CD4-positive, alpha-beta T cell (primary cell): ENCODE measurements at regions not wholly inside any gene's neighbourhood (a gene's known extent, or its start where the extent isn't known, plus 50 kb on each side); places are given as distances from the start of the nearest gene placed in this dataset.

Experiments
- ATAC-seq: fragments of 200-7000 bp; cut with Tn5 transposase; one replicate; pipeline ENCODE4 v1.10.0; 2022; ENCODE audit warnings: mild to moderate bottlenecking; ENCODE audit not compliant: poor library complexity
- CTCF ChIA-PET: fragments of 350-600 bp; sonication (Branson Sonifier 250); formaldehyde crosslinking; loops from one replicate; lab custom pipeline; 2021; ENCODE audit warnings: antibody characterized with exemption, inconsistent platforms; lab: Charles Lee
- POLR2A ChIA-PET: fragments of 350-600 bp; sonication (Branson Sonifier 250); formaldehyde crosslinking; loops from one replicate; lab custom pipeline; 2021; ENCODE audit warnings: antibody characterized with exemption, inconsistent platforms; lab: Charles Lee
- DNase-seq, 14 experiments: peaks; one replicate each; pipeline ENCODE4 v3.0.0-alpha.2; 2013 to 2020; ENCODE audit warnings: mixed read lengths in 2 of 14
- H3K27ac ChIP-seq, 2 donors: one replicate each; pipeline versions ENCODE4 v1.5.1 to v1.7.0; 2013; ENCODE audit warnings: low read length in 2 of 2, low read depth in 1 of 2, mild to moderate bottlenecking in 1 of 2
- H3K27me3 ChIP-seq, 2 experiments: 1 replicate in 1 of 2; 2 replicates in 1 of 2; pipeline versions ENCODE4 v1.6.1 to v1.7.0; 2013; ENCODE audit warnings: low read length in 2 of 2, control low read depth in 1 of 2, mild to moderate bottlenecking in 1 of 2, moderate library complexity in 1 of 2; ENCODE audit not compliant: insufficient read depth in 2 of 2, control insufficient read depth in 1 of 2
- H3K36me3 ChIP-seq: one replicate; pipeline ENCODE4 v1.6.1; 2013; ENCODE audit warnings: low read length, control low read depth; ENCODE audit not compliant: insufficient read depth
- H3K4me1 ChIP-seq: one replicate; pipeline ENCODE4 v1.6.1; 2013; ENCODE audit warnings: low read length, control low read depth; ENCODE audit not compliant: insufficient read depth
- H3K4me3 ChIP-seq: one replicate; pipeline ENCODE4 v1.5.1; 2013; ENCODE audit warnings: mild to moderate bottlenecking, low read length, moderate library complexity
- H3K9me3 ChIP-seq, 2 experiments: 1 replicate in 1 of 2; 2 replicates in 1 of 2; pipeline versions ENCODE4 v1.6.1 to v1.7.0; 2013; ENCODE audit warnings: low read length in 2 of 2, mild to moderate bottlenecking in 2 of 2, control low read depth in 1 of 2, moderate library complexity in 1 of 2; ENCODE audit not compliant: control insufficient read depth in 1 of 2, insufficient read depth in 1 of 2
- H3K27ac Mint-ChIP-seq: one replicate; pipeline ENCODE4 v1.8.0; 2020; ENCODE audit warnings: mixed read lengths
- H3K27me3 Mint-ChIP-seq: one replicate; pipeline ENCODE4 v1.8.0; 2021; ENCODE audit warnings: mixed read lengths
- H3K36me3 Mint-ChIP-seq: one replicate; pipeline ENCODE4 v1.8.0; 2021; ENCODE audit warnings: low read depth, mixed read lengths
- H3K4me1 Mint-ChIP-seq: one replicate; pipeline ENCODE4 v1.8.0; 2021; ENCODE audit warnings: low read depth, mixed read lengths
- H3K4me3 Mint-ChIP-seq: one replicate; pipeline ENCODE4 v1.8.0; 2020; ENCODE audit warnings: mild to moderate bottlenecking, mixed read lengths
- H3K9me3 Mint-ChIP-seq: one replicate; pipeline ENCODE4 v1.8.0; 2020; ENCODE audit warnings: mixed read lengths
- intact Hi-C, 2 experiments: fragments of 100-400 bp; cut with DNase I in 1 of 2; cut with micrococcal nuclease in 1 of 2; formaldehyde crosslinking; loops; one replicate each; pipeline versions ENCODE4 v1.15.1 to v1.9.0; 2023 to 2025; cut with DNase I, micrococcal nuclease
- TF ChIP-seq, protein P1 (sequence below): fragments of 200-600 bp; IDR thresholded peaks from one replicate; pipeline ENCODE4 v1.8.0; 2022; ENCODE audit warnings: antibody characterized with exemption, mild to moderate bottlenecking

DNA sequence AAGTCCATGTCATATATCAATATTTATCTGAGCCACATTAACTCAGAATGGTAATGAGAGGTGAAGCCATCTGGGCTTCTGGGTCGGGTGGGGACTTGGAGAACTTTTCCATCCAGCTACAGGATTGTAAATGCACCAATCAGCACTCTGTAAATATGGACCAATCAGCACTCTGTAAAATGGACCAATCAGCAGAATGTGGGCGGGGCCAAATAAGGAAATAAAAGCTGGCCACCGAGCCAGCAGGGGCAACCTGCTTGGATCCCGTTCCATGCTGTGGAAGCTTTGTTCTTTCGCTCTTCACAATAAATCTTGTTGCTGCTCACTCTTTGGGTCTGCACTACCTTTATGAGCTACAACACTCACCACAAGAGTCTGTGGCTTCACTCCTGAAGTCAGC, 253.4 kb downstream of the JRKL start:
- ChIA-PET CTCF (no interaction called here), POLR2A (no interaction called here)
- no peak overlapping the region for H3K27ac ChIP-seq
- no peaks in the 10 kb centered on the region for H3K4me1 Mint-ChIP-seq
- intact Hi-C loops, result no loop called here
- H3K9me3 Mint-ChIP-seq, result no peaks in the 10 kb centered on the region
- no peaks in the 10 kb centered on the region for H3K27me3 Mint-ChIP-seq
- no peak overlapping the region for H3K4me3 Mint-ChIP-seq
- DNase-seq (no peak), ATAC-seq (no peak)
- H3K27me3 ChIP-seq, result peaks cover 0 to 2% of the 10 kb centered on the region in 2 experiments
- peaks cover 0 to 4% of the 10 kb centered on the region in 2 experiments for H3K9me3 ChIP-seq
- no peaks in the 10 kb centered on the region for H3K36me3 Mint-ChIP-seq
- H3K36me3 ChIP-seq, result no peaks in the 10 kb centered on the region
- no peaks in the 10 kb centered on the region for H3K4me1 ChIP-seq
- TF ChIP-seq, protein P1, sequence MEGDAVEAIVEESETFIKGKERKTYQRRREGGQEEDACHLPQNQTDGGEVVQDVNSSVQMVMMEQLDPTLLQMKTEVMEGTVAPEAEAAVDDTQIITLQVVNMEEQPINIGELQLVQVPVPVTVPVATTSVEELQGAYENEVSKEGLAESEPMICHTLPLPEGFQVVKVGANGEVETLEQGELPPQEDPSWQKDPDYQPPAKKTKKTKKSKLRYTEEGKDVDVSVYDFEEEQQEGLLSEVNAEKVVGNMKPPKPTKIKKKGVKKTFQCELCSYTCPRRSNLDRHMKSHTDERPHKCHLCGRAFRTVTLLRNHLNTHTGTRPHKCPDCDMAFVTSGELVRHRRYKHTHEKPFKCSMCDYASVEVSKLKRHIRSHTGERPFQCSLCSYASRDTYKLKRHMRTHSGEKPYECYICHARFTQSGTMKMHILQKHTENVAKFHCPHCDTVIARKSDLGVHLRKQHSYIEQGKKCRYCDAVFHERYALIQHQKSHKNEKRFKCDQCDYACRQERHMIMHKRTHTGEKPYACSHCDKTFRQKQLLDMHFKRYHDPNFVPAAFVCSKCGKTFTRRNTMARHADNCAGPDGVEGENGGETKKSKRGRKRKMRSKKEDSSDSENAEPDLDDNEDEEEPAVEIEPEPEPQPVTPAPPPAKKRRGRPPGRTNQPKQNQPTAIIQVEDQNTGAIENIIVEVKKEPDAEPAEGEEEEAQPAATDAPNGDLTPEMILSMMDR, result no peak
- no peak overlapping the region for H3K27ac Mint-ChIP-seq
- no peak overlapping the region for H3K4me3 ChIP-seq

DNA sequence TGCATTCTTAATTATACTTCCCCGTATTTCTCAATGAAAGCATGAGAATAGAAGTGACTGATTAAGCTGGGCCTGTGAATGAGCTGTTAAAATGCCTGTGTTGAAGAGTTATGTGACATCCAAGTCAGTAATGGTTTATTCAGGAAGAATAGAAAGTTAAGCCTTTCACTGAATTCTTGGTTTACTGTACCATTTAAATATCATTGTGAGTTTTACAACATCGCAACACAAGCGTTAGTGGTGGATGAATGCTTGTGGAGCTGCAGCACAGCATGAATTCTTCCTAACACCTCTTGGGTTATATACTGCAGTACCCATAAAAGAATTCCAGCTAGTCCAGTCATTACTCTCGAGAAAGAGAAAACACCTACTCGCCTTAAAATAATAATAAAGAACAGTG, 257.8 kb downstream of the JRKL start:
- DNase-seq (no peak), ATAC-seq (no peak)
- no peaks in the 10 kb centered on the region for H3K4me1 Mint-ChIP-seq
- Histone ChIP-seq H3K9me3 (peaks cover 0 to 4% of the 10 kb centered on the region in 2 experiments), H3K27ac (no peak overlapping the region), H3K36me3 (no peaks in the 10 kb centered on the region), H3K4me1 (no peaks in the 10 kb centered on the region), H3K27me3 (peaks cover 0 to 2% of the 10 kb centered on the region in 2 experiments), H3K4me3 (no peak overlapping the region)
- TF ChIP-seq, protein P1, result no peak
- intact Hi-C loops, result no loop called here
- H3K4me3 Mint-ChIP-seq, result no peak overlapping the region
- no peak overlapping the region for H3K27ac Mint-ChIP-seq
- CTCF ChIA-PET, result no interaction called here
- no peaks in the 10 kb centered on the region for H3K9me3 Mint-ChIP-seq
- no peaks in the 10 kb centered on the region for H3K36me3 Mint-ChIP-seq
- POLR2A ChIA-PET, result no interaction called here
- no peaks in the 10 kb centered on the region for H3K27me3 Mint-ChIP-seq

DNA sequence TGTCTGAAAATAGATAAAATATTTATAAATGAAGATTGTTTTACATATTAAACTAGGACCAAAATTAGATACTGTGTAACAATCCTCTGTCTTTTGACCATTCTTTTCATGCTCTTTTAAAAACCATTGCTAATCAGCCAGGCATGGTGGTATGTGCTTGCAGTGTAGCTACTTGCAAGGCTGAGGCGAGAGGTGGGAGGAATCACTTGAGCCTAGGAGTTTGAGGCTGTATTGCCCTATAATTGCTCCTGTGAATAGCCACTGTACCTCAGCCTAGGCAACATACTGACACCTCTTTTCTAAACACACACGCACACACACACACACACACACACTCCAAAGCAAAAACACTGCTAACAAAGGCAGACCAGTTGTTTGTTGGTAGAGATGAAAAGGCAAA, 259.2 kb downstream of the JRKL start:
- no peaks in the 10 kb centered on the region for H3K9me3 ChIP-seq
- ChIA-PET CTCF (no interaction called here), POLR2A (no interaction called here)
- intact Hi-C loops, result no loop called here
- H3K36me3 ChIP-seq, result no peaks in the 10 kb centered on the region
- no peak for DNase-seq
- Mint-ChIP-seq H3K4me1 (no peaks in the 10 kb centered on the region), H3K27ac (no peak overlapping the region), H3K36me3 (no peaks in the 10 kb centered on the region), H3K27me3 (no peaks in the 10 kb centered on the region), H3K4me3 (no peak overlapping the region), H3K9me3 (no peaks in the 10 kb centered on the region)
- ATAC-seq, result no peak
- H3K27me3 ChIP-seq, result peaks cover 0 to 2% of the 10 kb centered on the region in 2 experiments
- no peak overlapping the region for H3K27ac ChIP-seq
- H3K4me1 ChIP-seq, result no peaks in the 10 kb centered on the region
- TF ChIP-seq, protein P1, result no peak
- no peak overlapping the region for H3K4me3 ChIP-seq
